Hepatocyte (in vitro differentiated cells): ENCODE measurements at regions not wholly inside any gene's neighbourhood (a gene's known extent, or its start where the extent isn't known, plus 50 kb on each side); places are given as distances from the start of the nearest gene placed in this dataset.

Source experiments
- DNase-seq: peaks from one replicate; pipeline ENCODE4 v3.0.0-alpha.2; 2016; ENCODE audit warnings: low spot score
- H2AFZ ChIP-seq: fragments of 200-600 bp; sonication (generic); 2 replicates; pipeline ENCODE4 v1.6.0; 2016; ENCODE audit warnings: antibody characterized with exemption, mild to moderate bottlenecking
- H3K27ac ChIP-seq: fragments of 200-600 bp; sonication (generic); 2 replicates; pipeline ENCODE4 v1.5.1; 2016; ENCODE audit warnings: mild to moderate bottlenecking
- H3K27me3 ChIP-seq: fragments of 200-600 bp; sonication (generic); 2 replicates; pipeline ENCODE4 v1.6.1; 2016
- H3K36me3 ChIP-seq: fragments of 200-600 bp; sonication (generic); replicated peaks from 2 replicates; pipeline ENCODE4 v1.5.1; 2016; ENCODE audit warnings: low read depth; ENCODE audit not compliant: insufficient read depth
- H3K4me1 ChIP-seq: fragments of 200-600 bp; sonication (generic); 2 replicates; pipeline ENCODE4 v1.5.1; 2016; ENCODE audit warnings: mild to moderate bottlenecking, moderate library complexity; ENCODE audit not compliant: insufficient read depth
- H3K4me2 ChIP-seq: fragments of 200-600 bp; sonication (generic); 2 replicates; pipeline ENCODE4 v1.6.0; 2016
- H3K4me3 ChIP-seq: fragments of 200-600 bp; sonication (generic); 2 replicates; pipeline ENCODE4 v1.5.1; 2016; ENCODE audit warnings: mild to moderate bottlenecking
- H3K79me2 ChIP-seq: fragments of 200-600 bp; sonication (generic); 2 replicates; pipeline ENCODE4 v1.6.0; 2017; ENCODE audit warnings: mild to moderate bottlenecking
- H3K9me2 ChIP-seq: fragments of 200-600 bp; sonication (generic); replicated peaks from 2 replicates; pipeline ENCODE4 v1.6.0; 2017; ENCODE audit warnings: mild to moderate bottlenecking; ENCODE audit not compliant: insufficient read depth
- H3K9me3 ChIP-seq: fragments of 200-600 bp; sonication (generic); 2 replicates; pipeline ENCODE4 v1.5.1; 2016; ENCODE audit warnings: low read depth, mild to moderate bottlenecking
- H4K20me1 ChIP-seq: fragments of 200-600 bp; sonication (generic); 2 replicates; pipeline ENCODE4 v1.6.0; 2016; ENCODE audit warnings: mild to moderate bottlenecking; ENCODE audit not compliant: insufficient read depth, poor library complexity, severe bottlenecking
- CTCF ChIP-seq: fragments of 200-600 bp; sonication (generic); IDR thresholded peaks from 2 replicates; pipeline ENCODE4 v1.5.1; 2016; ENCODE audit warnings: antibody characterized with exemption, mild to moderate bottlenecking; ENCODE audit not compliant: poor library complexity
- EZH2 ChIP-seq: fragments of 200-600 bp; sonication (generic); IDR thresholded peaks from 2 replicates; pipeline ENCODE4 v1.6.1; 2016; ENCODE audit warnings: antibody characterized with exemption, mild to moderate bottlenecking, borderline replicate concordance
- EZH2phosphoT487 ChIP-seq: fragments of 200-600 bp; sonication (generic); IDR thresholded peaks from one replicate; pipeline ENCODE4 v1.6.1; 2018; ENCODE audit warnings: antibody characterized with exemption, mild to moderate bottlenecking, low read depth, moderate library complexity; ENCODE audit not compliant: unreplicated experiment, severe bottlenecking
- WGBS: methylation state at CpG from one replicate; pipeline ENCODE4 v1.1.6; 2016; ENCODE audit warnings: low lambda C conversion rate; ENCODE audit errors: missing lambda C conversion rate; 5-methylcytosine and 5-hydroxymethylcytosine counted together

- H3K9me3 ChIP-seq: no peaks in the 10 kb centered on the region
- H4K20me1 ChIP-seq: no peaks in the 10 kb centered on the region
- peak; percentile 35 for DNase-seq
- no peaks in the 10 kb centered on the region for H3K79me2 ChIP-seq
- H3K36me3 ChIP-seq: no peaks in the 10 kb centered on the region
- H3K4me3 ChIP-seq: no peak overlapping the region
- peaks cover 29% of the 10 kb centered on the region for H3K4me1 ChIP-seq
- no peaks in the 10 kb centered on the region for H3K27me3 ChIP-seq
- H2AFZ ChIP-seq: no peak overlapping the region
- peak overlapping the region; percentile 14 for H3K27ac ChIP-seq
- peak overlapping the region; percentile 36 for H3K4me2 ChIP-seq
- WGBS: 73% methylated on average over 9 of the region's 9 CpGs
- no peak for TF ChIP-seq EZH2
- no peak for TF ChIP-seq EZH2phosphoT487
- TF ChIP-seq CTCF: no peak
- H3K9me2 ChIP-seq: no peaks in the 10 kb centered on the region
These were observed 97.7 kb downstream of the CD47 start for GRCh38 chr3:107992976-107993684.

GRCh38 chr3:107990926-107991325, 99.9 kb downstream of the CD47 start:
- Histone ChIP-seq H3K27ac (no peak overlapping the region), H3K4me3 (no peak overlapping the region), H3K9me3 (no peaks in the 10 kb centered on the region), H2AFZ (no peak overlapping the region), H3K36me3 (no peaks in the 10 kb centered on the region), H3K4me1 (peaks cover 48% of the 10 kb centered on the region), H4K20me1 (no peaks in the 10 kb centered on the region), H3K79me2 (no peaks in the 10 kb centered on the region), H3K9me2 (no peaks in the 10 kb centered on the region), H3K4me2 (no peak overlapping the region), H3K27me3 (no peaks in the 10 kb centered on the region)
- 79% methylated on average over 5 of the region's 5 CpGs for WGBS
- TF ChIP-seq EZH2 (no peak), EZH2phosphoT487 (no peak), CTCF (no peak)
- no peak for DNase-seq

DNA sequence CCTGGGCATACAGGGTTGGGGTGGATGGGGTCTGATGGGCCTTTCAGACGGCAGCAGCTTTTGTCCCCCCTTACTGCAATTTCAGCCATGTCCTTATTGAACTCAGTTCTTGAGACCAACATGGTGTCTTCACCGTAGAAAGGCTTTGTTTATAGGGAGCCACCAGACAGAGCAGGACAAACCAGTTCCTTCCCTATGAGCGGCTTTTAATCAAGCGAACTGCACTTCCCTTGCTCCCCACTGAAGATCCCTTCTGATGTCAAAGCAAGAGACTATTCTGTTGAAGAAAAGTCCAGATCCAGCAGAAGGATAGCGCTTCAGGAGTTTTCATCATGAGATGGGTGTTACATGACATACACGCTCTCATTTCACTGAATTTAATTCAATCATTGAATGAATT, 100.4 kb downstream of the CD47 start:
- no peaks in the 10 kb centered on the region for H3K9me3 ChIP-seq

More for the DNA sequence above, 100.4 kb downstream of the CD47 start:
- Histone ChIP-seq H3K79me2 (no peaks in the 10 kb centered on the region), H3K27ac (no peak overlapping the region), H2AFZ (no peak overlapping the region), H3K27me3 (no peaks in the 10 kb centered on the region), H3K4me2 (no peak overlapping the region), H3K36me3 (no peaks in the 10 kb centered on the region), H3K4me1 (peaks cover 48% of the 10 kb centered on the region), H3K9me2 (no peaks in the 10 kb centered on the region), H3K4me3 (no peak overlapping the region), H4K20me1 (no peaks in the 10 kb centered on the region)
- no peak for DNase-seq
- 90% methylated on average over 6 of the region's 6 CpGs for WGBS
- TF ChIP-seq CTCF (no peak), EZH2phosphoT487 (no peak), EZH2 (no peak)
